Astrocyte (in vitro differentiated cells and primary cell): ENCODE measurements at regions not wholly inside any gene's neighbourhood (a gene's known extent, or its start where the extent isn't known, plus 50 kb on each side); places are given as distances from the start of the nearest gene placed in this dataset.
A peak's percentile ranks its signal among the peaks of the same experiment; 100 is the strongest.

Experiments used
- DNase-seq: peaks from one replicate; pipeline ENCODE4 v3.0.0-alpha.2; 2010; ENCODE audit warnings: low read depth
- FAIRE-seq: peaks from 2 replicates; lab custom pipeline; 2011; peaks lifted over from hg19 to GRCh38; lab: Jason Lieb, UNC
- H2AFZ ChIP-seq: 2 replicates; pipeline ENCODE4 v1.6.0; 2012; ENCODE audit warnings: low read depth, low read length, inconsistent platforms
- H3K27ac ChIP-seq: 2 replicates; pipeline ENCODE4 v1.5.1; 2011; ENCODE audit warnings: low read depth, low read length, inconsistent platforms
- H3K27me3 ChIP-seq: 2 replicates; pipeline ENCODE4 v1.6.0; 2011; ENCODE audit warnings: low read length, inconsistent platforms; ENCODE audit not compliant: insufficient read depth
- H3K36me3 ChIP-seq: 2 replicates; pipeline ENCODE4 v1.5.1; 2011; ENCODE audit warnings: low read length, inconsistent platforms; ENCODE audit not compliant: insufficient read depth
- H3K4me1 ChIP-seq: 2 replicates; pipeline ENCODE4 v1.5.1; 2011; ENCODE audit warnings: low read length, inconsistent platforms; ENCODE audit not compliant: insufficient read depth
- H3K4me2 ChIP-seq: 2 replicates; pipeline ENCODE4 v1.6.0; 2012; ENCODE audit warnings: low read length, inconsistent platforms
- H3K4me3 ChIP-seq: 2 replicates; pipeline ENCODE4 v1.5.1; 2011; ENCODE audit warnings: low read depth, mild to moderate bottlenecking, low read length, inconsistent platforms; ENCODE audit not compliant: insufficient read depth
- H3K79me2 ChIP-seq: 2 replicates; pipeline ENCODE4 v1.6.0; 2012; ENCODE audit warnings: mild to moderate bottlenecking, low read length, inconsistent platforms; ENCODE audit not compliant: insufficient read depth
- H3K9ac ChIP-seq: 2 replicates; pipeline ENCODE4 v1.6.0; 2012; ENCODE audit warnings: mild to moderate bottlenecking, low read length, inconsistent platforms
- H3K9me3 ChIP-seq: 2 replicates; pipeline ENCODE4 v1.5.1; 2012; ENCODE audit warnings: low read depth, mild to moderate bottlenecking, low read length, inconsistent platforms; ENCODE audit not compliant: insufficient read depth
- H4K20me1 ChIP-seq: 2 replicates; pipeline ENCODE4 v1.6.0; 2012; ENCODE audit warnings: low read length, inconsistent platforms; ENCODE audit not compliant: insufficient read depth
- H3K27ac Mint-ChIP-seq: one replicate; pipeline ENCODE4 v1.8.0; 2021; ENCODE audit warnings: mild to moderate bottlenecking, mixed read lengths; ENCODE audit not compliant: unreplicated experiment
- H3K27me3 Mint-ChIP-seq: one replicate; pipeline ENCODE4 v1.8.0; 2021; ENCODE audit warnings: low read depth, mixed read lengths; ENCODE audit not compliant: unreplicated experiment
- H3K36me3 Mint-ChIP-seq: one replicate; pipeline ENCODE4 v1.8.0; 2021; ENCODE audit warnings: low read depth, mixed read lengths; ENCODE audit not compliant: unreplicated experiment
- H3K4me1 Mint-ChIP-seq: one replicate; pipeline ENCODE4 v1.8.0; 2021; ENCODE audit warnings: low read depth, mixed read lengths; ENCODE audit not compliant: unreplicated experiment
- H3K4me3 Mint-ChIP-seq: one replicate; pipeline ENCODE4 v1.8.0; 2021; ENCODE audit warnings: mild to moderate bottlenecking, moderate library complexity, mixed read lengths; ENCODE audit not compliant: unreplicated experiment
- H3K9me3 Mint-ChIP-seq: one replicate; pipeline ENCODE4 v1.8.0; 2021; ENCODE audit warnings: mild to moderate bottlenecking, mixed read lengths; ENCODE audit not compliant: unreplicated experiment
- CTCF ChIP-seq: IDR thresholded peaks from 2 replicates; pipeline ENCODE4 v1.5.1; 2011; ENCODE audit warnings: low read depth, mild to moderate bottlenecking, inconsistent platforms, low read length, moderate library complexity; ENCODE audit not compliant: insufficient read depth
- EZH2 ChIP-seq: IDR thresholded peaks from 2 replicates; pipeline ENCODE4 v1.6.1; 2012; ENCODE audit warnings: mild to moderate bottlenecking, low read length, inconsistent platforms; ENCODE audit not compliant: insufficient read depth

- no peak for DNase-seq
- no peak overlapping the region for H3K4me2 ChIP-seq
- no peaks in the 10 kb centered on the region for H3K27me3 ChIP-seq
- H2AFZ ChIP-seq, result no peak overlapping the region
- Mint-ChIP-seq H3K9me3 (peaks cover 6% of the 10 kb centered on the region), H3K4me1 (peaks cover 2% of the 10 kb centered on the region), H3K36me3 (peaks cover 3% of the 10 kb centered on the region), H3K27ac (no peak overlapping the region), H3K27me3 (no peaks in the 10 kb centered on the region), H3K4me3 (no peak overlapping the region)
- FAIRE-seq, result no peak
- no peaks in the 10 kb centered on the region for H4K20me1 ChIP-seq
- peaks cover 9% of the 10 kb centered on the region for H3K9me3 ChIP-seq
- no peak overlapping the region for H3K27ac ChIP-seq
- H3K9ac ChIP-seq, result no peak overlapping the region
- no peak overlapping the region for H3K4me3 ChIP-seq
- no peaks in the 10 kb centered on the region for H3K36me3 ChIP-seq
- no peak for TF ChIP-seq CTCF
- no peak for TF ChIP-seq EZH2
- H3K4me1 ChIP-seq, result no peaks in the 10 kb centered on the region
- H3K79me2 ChIP-seq, result no peaks in the 10 kb centered on the region
Observed at GRCh38 chr14:84195514-84195913, 1334.4 kb upstream of the FLRT2 start.

- no peak overlapping the region for H3K27ac ChIP-seq
- H3K27me3 Mint-ChIP-seq, result no peaks in the 10 kb centered on the region
- H3K4me1 Mint-ChIP-seq, result peaks cover 9% of the 10 kb centered on the region
- peaks cover 6% of the 10 kb centered on the region for H3K9me3 Mint-ChIP-seq
- H3K4me1 ChIP-seq, result no peaks in the 10 kb centered on the region
- FAIRE-seq (no peak), DNase-seq (no peak)
- no peak overlapping the region for H3K9ac ChIP-seq
- H3K4me3 Mint-ChIP-seq, result no peak overlapping the region
- H3K36me3 Mint-ChIP-seq, result peaks cover 3% of the 10 kb centered on the region
- no peak overlapping the region for H3K4me3 ChIP-seq
- no peaks in the 10 kb centered on the region for H4K20me1 ChIP-seq
- no peaks in the 10 kb centered on the region for H3K27me3 ChIP-seq
- no peaks in the 10 kb centered on the region for H3K79me2 ChIP-seq
- H3K36me3 ChIP-seq, result no peaks in the 10 kb centered on the region
- no peak overlapping the region for H2AFZ ChIP-seq
- H3K4me2 ChIP-seq, result no peak overlapping the region
- H3K27ac Mint-ChIP-seq, result no peak overlapping the region
- TF ChIP-seq CTCF (no peak), EZH2 (no peak)
- H3K9me3 ChIP-seq, result peaks cover 9% of the 10 kb centered on the region
Observed at GRCh38 chr14:84197704-84198103, 1332.2 kb upstream of the FLRT2 start.

GRCh38 chr14:84202486-84202885, 1327.5 kb upstream of the FLRT2 start:
- peaks cover 9% of the 10 kb centered on the region for H3K4me1 Mint-ChIP-seq

More at GRCh38 chr14:84202486-84202885, 1327.5 kb upstream of the FLRT2 start:
- Mint-ChIP-seq H3K27ac (no peak overlapping the region), H3K27me3 (no peaks in the 10 kb centered on the region), H3K4me3 (no peak overlapping the region), H3K36me3 (no peaks in the 10 kb centered on the region), H3K9me3 (no peaks in the 10 kb centered on the region)
- no peak overlapping the region for H2AFZ ChIP-seq
- no peak overlapping the region for H3K9ac ChIP-seq
- H3K4me2 ChIP-seq, result no peak overlapping the region
- H4K20me1 ChIP-seq, result no peaks in the 10 kb centered on the region
- H3K27me3 ChIP-seq, result no peaks in the 10 kb centered on the region
- no peaks in the 10 kb centered on the region for H3K36me3 ChIP-seq
- H3K4me1 ChIP-seq, result no peaks in the 10 kb centered on the region
- TF ChIP-seq EZH2 (no peak), CTCF (no peak)
- no peaks in the 10 kb centered on the region for H3K9me3 ChIP-seq
- DNase-seq (peak; percentile 1), FAIRE-seq (no peak)
- H3K4me3 ChIP-seq, result no peak overlapping the region
- no peaks in the 10 kb centered on the region for H3K79me2 ChIP-seq
- no peak overlapping the region for H3K27ac ChIP-seq
